VCaP (cell line): ENCODE measurements at regions not wholly inside any gene's neighbourhood (a gene's known extent, or its start where the extent isn't known, plus 50 kb on each side); places are given as distances from the start of the nearest gene placed in this dataset.

Experiments used
- H3K27ac ChIP-seq: fragments of 450-650 bp; 2 replicates; pipeline ENCODE4 v1.5.1; 2017
- TF ChIP-seq, protein P1 (sequence below): fragments of 450-650 bp; conservative IDR thresholded peaks from 2 replicates; pipeline ENCODE4 v1.5.1; 2017; ENCODE audit warnings: mild to moderate bottlenecking, moderate library complexity

GRCh38 chr3:144264350-144264749, 292.7 kb downstream of the DIPK2A start:
- H3K27ac ChIP-seq, result no peak overlapping the region
- TF ChIP-seq, protein P1, sequence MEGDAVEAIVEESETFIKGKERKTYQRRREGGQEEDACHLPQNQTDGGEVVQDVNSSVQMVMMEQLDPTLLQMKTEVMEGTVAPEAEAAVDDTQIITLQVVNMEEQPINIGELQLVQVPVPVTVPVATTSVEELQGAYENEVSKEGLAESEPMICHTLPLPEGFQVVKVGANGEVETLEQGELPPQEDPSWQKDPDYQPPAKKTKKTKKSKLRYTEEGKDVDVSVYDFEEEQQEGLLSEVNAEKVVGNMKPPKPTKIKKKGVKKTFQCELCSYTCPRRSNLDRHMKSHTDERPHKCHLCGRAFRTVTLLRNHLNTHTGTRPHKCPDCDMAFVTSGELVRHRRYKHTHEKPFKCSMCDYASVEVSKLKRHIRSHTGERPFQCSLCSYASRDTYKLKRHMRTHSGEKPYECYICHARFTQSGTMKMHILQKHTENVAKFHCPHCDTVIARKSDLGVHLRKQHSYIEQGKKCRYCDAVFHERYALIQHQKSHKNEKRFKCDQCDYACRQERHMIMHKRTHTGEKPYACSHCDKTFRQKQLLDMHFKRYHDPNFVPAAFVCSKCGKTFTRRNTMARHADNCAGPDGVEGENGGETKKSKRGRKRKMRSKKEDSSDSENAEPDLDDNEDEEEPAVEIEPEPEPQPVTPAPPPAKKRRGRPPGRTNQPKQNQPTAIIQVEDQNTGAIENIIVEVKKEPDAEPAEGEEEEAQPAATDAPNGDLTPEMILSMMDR, result no peak

GRCh38 chr3:144264794-144265193, 293.2 kb downstream of the DIPK2A start:
- no peak overlapping the region for H3K27ac ChIP-seq
- TF ChIP-seq, protein P1, result no peak

DNA sequence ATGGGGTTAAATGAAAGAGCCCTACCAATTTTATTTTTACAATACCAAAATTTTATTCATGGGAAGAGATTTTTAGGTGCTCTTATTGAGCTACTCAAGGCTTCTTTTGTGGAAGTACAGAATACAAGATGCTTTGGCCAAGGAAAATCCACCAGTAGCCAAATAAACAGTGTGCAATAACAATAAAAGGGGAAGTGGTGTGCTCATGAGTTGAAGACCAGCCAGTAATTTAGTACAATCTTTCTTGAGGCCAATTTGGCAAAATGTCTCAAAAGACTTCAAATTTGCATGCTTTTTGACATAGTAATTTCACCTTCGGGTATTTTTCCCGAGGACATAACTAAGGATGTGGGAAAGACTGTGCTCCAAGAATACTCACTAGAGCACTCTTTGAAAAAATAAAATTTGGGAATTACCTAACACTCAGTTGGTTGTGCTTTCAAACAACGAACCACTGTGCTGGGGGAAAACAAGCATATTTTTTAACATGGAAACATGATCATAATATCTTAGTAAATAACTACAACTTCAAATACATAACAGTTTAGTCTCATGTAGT, 294.0 kb downstream of the DIPK2A start:
- no peak overlapping the region for H3K27ac ChIP-seq
- TF ChIP-seq, protein P1, result no peak

- H3K27ac ChIP-seq, result no peak overlapping the region
- TF ChIP-seq, protein P1, result no peak
Measured at GRCh38 chr3:144270100-144270499, 298.5 kb downstream of the DIPK2A start.

DNA sequence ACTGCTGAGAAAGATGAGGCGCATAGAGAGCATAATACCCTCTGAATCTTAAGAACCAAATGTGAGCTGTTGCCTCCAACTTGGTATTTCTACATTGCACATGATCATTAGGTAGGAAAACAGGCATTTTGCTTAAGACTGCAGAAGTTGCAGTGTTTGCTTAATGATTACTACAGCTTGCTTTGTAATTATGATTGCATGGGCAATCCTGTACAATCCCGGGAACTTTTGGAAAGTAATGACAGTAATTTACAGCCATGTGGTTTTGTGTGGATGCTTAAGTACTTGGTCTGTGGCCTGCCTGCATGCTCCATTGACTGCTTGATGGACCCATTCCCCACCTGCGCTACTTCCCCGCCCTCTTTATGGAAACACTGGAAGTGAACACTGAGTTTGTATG, 301.1 kb downstream of the DIPK2A start:
- TF ChIP-seq, protein P1, result no peak
- H3K27ac ChIP-seq, result no peak overlapping the region

GRCh38 chr3:144273601-144274000, 302.0 kb downstream of the DIPK2A start:
- H3K27ac ChIP-seq, result no peak overlapping the region
- TF ChIP-seq, protein P1, result no peak

DNA sequence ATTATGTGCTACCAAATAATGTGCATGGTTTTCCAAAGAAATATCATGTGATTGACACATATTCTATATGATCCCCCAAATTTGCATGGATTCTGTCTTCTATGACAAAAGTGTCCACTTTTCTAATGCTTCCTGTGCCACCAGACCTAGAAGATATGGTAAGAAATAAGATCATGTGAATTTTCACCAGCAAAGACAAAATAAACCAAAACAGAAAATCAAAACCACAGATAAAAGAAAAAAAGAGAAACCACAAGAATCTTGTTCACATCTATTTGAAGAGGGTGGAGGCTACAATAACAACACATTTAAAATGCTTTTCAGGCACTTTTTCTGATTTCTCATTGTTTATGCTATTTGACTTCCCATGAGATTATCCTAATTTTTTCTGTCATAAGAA, 303.4 kb downstream of the DIPK2A start:
- no peak overlapping the region for H3K27ac ChIP-seq
- TF ChIP-seq, protein P1, result no peak
